Activated B cell treated with CpG ODN at 0.5 μM for 24 hours (primary cell): ENCODE measurements at regions not wholly inside any gene's neighbourhood (a gene's known extent, or its start where the extent isn't known, plus 50 kb on each side); places are given as distances from the start of the nearest gene placed in this dataset.

Experiments used
- ATAC-seq: fragments of 200-7000 bp; cut with Tn5 transposase; one replicate; pipeline ENCODE4 v1.10.0; 2021; ENCODE audit warnings: low read depth, mild to moderate bottlenecking, moderate library complexity
- CTCF ChIA-PET: fragments of 350-600 bp; sonication (Branson Sonifier 250); formaldehyde crosslinking; loops from one replicate; lab custom pipeline; 2021; ENCODE audit warnings: antibody characterized with exemption; lab: Charles Lee
- POLR2A ChIA-PET: fragments of 350-600 bp; sonication (Branson Sonifier 250); formaldehyde crosslinking; loops from one replicate; lab custom pipeline; 2021; ENCODE audit warnings: antibody characterized with exemption; lab: Charles Lee
- DNase-seq: peaks from one replicate; pipeline ENCODE4 v3.0.0; 2022
- H3K27ac Mint-ChIP-seq: one replicate; pipeline ENCODE4 v1.8.0; 2020; ENCODE audit warnings: mixed read lengths
- H3K27me3 Mint-ChIP-seq: one replicate; pipeline ENCODE4 v1.8.0; 2021; ENCODE audit warnings: mixed read lengths
- H3K36me3 Mint-ChIP-seq: one replicate; pipeline ENCODE4 v1.8.0; 2021; ENCODE audit warnings: low read depth, mixed read lengths
- H3K4me1 Mint-ChIP-seq: one replicate; pipeline ENCODE4 v1.8.0; 2021; ENCODE audit warnings: mixed read lengths
- H3K4me3 Mint-ChIP-seq: one replicate; pipeline ENCODE4 v1.8.0; 2020; ENCODE audit warnings: mild to moderate bottlenecking, mixed read lengths
- H3K9me3 Mint-ChIP-seq: one replicate; pipeline ENCODE4 v1.8.0; 2020; ENCODE audit warnings: mixed read lengths
- intact Hi-C: fragments of 100-400 bp; cut with micrococcal nuclease; formaldehyde crosslinking; loops from one replicate; pipeline ENCODE4 v1.15.1; 2024
- TF ChIP-seq, protein P1 (sequence below): fragments of 200-600 bp; IDR thresholded peaks from one replicate; pipeline ENCODE4 v1.8.0; 2022; ENCODE audit warnings: antibody characterized with exemption, mild to moderate bottlenecking

DNA sequence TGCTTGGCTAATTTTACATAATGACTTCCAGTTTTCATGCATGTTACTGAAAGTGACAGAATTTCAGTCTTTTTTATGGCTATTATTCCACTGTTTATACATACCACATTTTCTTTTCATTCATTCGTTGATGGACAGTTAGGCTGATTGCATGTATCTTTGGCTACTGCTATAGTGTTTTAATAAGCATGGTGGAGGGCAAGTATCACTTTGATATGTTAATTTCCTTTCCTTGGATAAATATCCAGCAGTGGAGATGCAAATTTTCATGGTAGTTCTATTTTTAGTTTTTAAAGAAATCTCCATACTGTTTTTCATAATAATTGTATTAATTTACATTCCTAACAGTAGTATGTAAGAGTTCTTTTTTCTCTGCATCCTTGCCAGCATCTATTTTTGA is 297.9 kb downstream of the PRR16 start:
- TF ChIP-seq, protein P1, sequence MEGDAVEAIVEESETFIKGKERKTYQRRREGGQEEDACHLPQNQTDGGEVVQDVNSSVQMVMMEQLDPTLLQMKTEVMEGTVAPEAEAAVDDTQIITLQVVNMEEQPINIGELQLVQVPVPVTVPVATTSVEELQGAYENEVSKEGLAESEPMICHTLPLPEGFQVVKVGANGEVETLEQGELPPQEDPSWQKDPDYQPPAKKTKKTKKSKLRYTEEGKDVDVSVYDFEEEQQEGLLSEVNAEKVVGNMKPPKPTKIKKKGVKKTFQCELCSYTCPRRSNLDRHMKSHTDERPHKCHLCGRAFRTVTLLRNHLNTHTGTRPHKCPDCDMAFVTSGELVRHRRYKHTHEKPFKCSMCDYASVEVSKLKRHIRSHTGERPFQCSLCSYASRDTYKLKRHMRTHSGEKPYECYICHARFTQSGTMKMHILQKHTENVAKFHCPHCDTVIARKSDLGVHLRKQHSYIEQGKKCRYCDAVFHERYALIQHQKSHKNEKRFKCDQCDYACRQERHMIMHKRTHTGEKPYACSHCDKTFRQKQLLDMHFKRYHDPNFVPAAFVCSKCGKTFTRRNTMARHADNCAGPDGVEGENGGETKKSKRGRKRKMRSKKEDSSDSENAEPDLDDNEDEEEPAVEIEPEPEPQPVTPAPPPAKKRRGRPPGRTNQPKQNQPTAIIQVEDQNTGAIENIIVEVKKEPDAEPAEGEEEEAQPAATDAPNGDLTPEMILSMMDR: no peak
- no peaks in the 10 kb centered on the region for H3K36me3 Mint-ChIP-seq
- ChIA-PET CTCF (no interaction called here), POLR2A (no interaction called here)
- peaks cover under 1% of the 10 kb centered on the region for H3K9me3 Mint-ChIP-seq
- intact Hi-C loops: no loop called here
- no peak overlapping the region for H3K4me3 Mint-ChIP-seq
- H3K27me3 Mint-ChIP-seq: no peaks in the 10 kb centered on the region
- no peaks in the 10 kb centered on the region for H3K4me1 Mint-ChIP-seq
- ATAC-seq (no peak), DNase-seq (no peak)
- no peak overlapping the region for H3K27ac Mint-ChIP-seq

DNA sequence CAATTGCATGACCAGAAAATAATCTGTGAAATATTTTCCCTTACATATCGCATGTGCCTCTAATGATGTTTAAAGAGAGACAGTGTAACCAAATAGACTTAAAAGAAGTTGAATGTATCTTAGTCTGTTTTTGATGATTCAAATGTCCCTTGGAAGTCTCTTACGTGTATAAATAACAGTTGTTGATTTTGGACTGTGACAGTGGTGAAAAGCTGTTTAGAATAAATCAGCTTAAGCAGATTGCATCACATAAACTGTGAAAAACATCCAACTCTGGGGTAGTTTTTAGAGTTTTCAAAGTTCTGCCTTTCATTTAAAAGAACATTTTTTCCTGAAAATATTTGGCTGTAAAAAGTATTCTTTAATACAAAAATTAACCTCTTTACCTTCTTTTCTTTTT is 301.1 kb downstream of the PRR16 start:
- no peak for ATAC-seq
- ChIA-PET CTCF (no interaction called here), POLR2A (no interaction called here)
- Mint-ChIP-seq H3K27me3 (no peaks in the 10 kb centered on the region), H3K4me1 (no peaks in the 10 kb centered on the region), H3K27ac (no peak overlapping the region), H3K9me3 (no peaks in the 10 kb centered on the region), H3K4me3 (no peak overlapping the region), H3K36me3 (no peaks in the 10 kb centered on the region)
- intact Hi-C loops: no loop called here
- TF ChIP-seq, protein P1: no peak
- DNase-seq: no peak

DNA sequence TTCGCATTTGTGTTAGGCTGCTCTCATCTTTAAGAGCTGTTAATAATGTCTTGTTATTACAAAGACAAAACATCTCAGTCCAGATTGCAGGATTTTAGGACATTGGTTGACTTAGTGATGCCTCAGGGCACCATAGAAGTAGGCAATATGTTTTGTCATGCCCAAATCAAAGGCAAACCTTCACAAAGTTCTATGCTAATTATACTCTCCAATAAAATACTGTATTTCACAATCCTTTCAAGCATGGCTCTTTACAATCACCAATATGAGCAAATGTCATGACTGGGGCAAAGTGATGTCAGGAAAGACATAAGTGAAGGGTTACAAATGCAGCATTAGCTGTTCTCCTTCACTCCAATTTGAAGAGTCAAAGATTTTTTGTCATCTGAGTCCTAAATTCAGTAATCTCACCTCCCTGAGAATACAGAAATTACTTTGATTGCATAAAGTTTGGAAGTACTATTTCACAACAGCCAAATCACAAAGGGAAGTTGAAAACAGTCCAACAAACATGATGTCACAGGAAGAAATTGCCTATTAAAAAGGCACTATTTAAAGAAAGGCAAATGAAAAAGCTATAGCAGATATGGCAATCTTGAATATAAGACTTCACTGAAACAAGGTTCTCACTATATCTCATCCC is 303.2 kb downstream of the PRR16 start:
- CTCF ChIA-PET: no interaction called here
- no peak for ATAC-seq

DNA sequence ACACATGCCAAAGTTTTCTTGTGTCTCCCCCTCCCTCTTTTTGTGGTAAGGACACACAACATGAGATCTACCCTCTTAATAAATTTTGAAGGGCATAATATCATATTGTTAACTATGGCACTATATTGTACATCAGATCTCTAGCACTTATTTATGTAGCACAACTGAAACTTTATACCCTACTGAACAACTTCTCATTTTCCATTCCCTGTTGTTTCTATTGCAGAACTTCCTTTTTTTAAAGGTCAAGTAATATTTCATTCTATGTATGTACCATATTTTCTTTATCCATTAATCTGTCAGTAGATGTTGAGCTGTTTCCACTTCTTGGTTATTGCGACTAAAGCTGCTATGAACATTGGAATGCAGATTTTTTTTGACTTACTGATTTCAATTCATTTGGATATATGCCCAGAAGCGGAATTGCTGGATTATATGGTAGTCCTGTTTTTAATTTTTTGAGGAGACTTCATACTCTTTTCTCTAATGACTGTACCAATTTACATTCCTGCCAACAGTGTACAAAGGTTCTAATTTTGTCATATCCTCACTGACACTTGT is 305.3 kb downstream of the PRR16 start:
- ATAC-seq: no peak
- intact Hi-C loops: no loop called here
- H3K27ac Mint-ChIP-seq: no peak overlapping the region
- H3K27me3 Mint-ChIP-seq: no peaks in the 10 kb centered on the region
- CTCF ChIA-PET: no interaction called here
- H3K9me3 Mint-ChIP-seq: no peaks in the 10 kb centered on the region
- POLR2A ChIA-PET: no interaction called here
- no peak overlapping the region for H3K4me3 Mint-ChIP-seq
- no peaks in the 10 kb centered on the region for H3K4me1 Mint-ChIP-seq
- TF ChIP-seq, protein P1: no peak
- no peak for DNase-seq
- H3K36me3 Mint-ChIP-seq: no peaks in the 10 kb centered on the region

More for the DNA sequence above, 303.2 kb downstream of the PRR16 start:
- Mint-ChIP-seq H3K9me3 (no peaks in the 10 kb centered on the region), H3K27me3 (no peaks in the 10 kb centered on the region), H3K36me3 (no peaks in the 10 kb centered on the region), H3K4me3 (no peak overlapping the region), H3K4me1 (no peaks in the 10 kb centered on the region), H3K27ac (no peak overlapping the region)
- intact Hi-C loops: no loop called here
- POLR2A ChIA-PET: no interaction called here
- DNase-seq: no peak
- TF ChIP-seq, protein P1: no peak

DNA sequence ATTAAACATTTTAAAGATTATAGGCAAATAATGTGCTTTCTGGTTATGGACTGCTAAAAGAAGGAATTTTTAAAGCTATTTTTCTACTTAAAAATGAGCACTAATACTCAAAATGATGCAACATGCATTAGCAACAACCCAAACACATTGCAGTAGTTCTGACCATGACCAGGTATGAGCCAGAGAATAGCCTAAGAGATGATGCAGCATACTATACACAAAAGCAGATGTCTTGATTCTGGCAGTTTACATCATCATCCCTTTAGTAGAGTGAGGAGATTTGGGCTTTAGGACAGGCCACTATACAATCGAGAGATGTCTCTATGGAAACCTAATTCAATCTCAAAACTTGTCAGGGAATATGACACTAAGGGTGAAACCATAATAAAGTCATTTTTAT is 307.1 kb downstream of the PRR16 start:
- H3K27me3 Mint-ChIP-seq: no peaks in the 10 kb centered on the region
- intact Hi-C loops: no loop called here
- TF ChIP-seq, protein P1: no peak
- POLR2A ChIA-PET: no interaction called here
- no peak for ATAC-seq
- no peaks in the 10 kb centered on the region for H3K36me3 Mint-ChIP-seq
- DNase-seq: no peak
- no peaks in the 10 kb centered on the region for H3K4me1 Mint-ChIP-seq
- H3K27ac Mint-ChIP-seq: no peak overlapping the region
- H3K4me3 Mint-ChIP-seq: no peak overlapping the region
- CTCF ChIA-PET: no interaction called here
- H3K9me3 Mint-ChIP-seq: no peaks in the 10 kb centered on the region
